Activated CD4-positive, alpha-beta T cell treated with anti-CD3 and anti-CD28 coated beads, Interleukin-2, amount 50 U/mL, for 16 hours (primary cell): ENCODE measurements at regions not wholly inside any gene's neighbourhood (a gene's known extent, or its start where the extent isn't known, plus 50 kb on each side); places are given as distances from the start of the nearest gene placed in this dataset.

Experiments
- DNase-seq: peaks from one replicate; pipeline ENCODE4 v3.0.0-alpha.2; 2020

DNA sequence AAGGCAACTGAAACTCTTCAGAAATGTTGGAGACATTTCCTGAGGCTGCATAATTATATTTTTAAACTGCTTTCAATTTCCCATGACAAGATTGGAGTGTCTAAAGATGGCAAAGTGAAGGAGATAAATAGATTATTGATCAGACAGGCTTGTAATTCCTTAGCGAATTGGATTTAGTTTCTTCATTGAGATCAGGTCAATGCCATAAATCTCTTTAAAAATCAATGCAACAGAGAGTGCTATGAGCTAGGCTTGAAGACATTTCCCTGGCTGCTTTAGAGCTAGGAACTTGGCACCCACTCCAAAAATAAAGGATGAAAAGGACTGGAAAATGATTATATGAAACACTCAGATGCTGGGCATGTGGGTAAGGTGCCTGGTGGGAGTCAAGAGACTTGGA is 828.4 kb downstream of the TLR4 start:
- no peak for DNase-seq

DNA sequence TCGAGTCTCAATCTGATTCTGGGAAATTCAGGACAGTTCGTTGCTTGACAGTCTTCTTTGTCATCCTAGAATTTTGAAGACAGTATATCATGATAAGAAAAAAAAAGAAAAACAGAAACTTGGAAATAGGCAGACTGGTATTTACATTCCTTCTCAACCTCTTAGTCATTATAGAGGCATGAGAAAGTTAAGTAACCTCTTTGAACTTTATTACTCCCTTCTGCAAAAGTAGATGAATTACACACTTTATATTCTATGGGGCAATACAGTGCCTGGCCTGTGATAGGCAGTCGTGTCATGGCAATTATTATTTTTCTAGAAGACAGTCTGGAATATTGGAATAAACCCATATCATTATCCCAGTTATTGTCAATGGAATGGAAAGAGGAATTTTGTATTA is 828.9 kb downstream of the TLR4 start:
- DNase-seq: no peak

DNA sequence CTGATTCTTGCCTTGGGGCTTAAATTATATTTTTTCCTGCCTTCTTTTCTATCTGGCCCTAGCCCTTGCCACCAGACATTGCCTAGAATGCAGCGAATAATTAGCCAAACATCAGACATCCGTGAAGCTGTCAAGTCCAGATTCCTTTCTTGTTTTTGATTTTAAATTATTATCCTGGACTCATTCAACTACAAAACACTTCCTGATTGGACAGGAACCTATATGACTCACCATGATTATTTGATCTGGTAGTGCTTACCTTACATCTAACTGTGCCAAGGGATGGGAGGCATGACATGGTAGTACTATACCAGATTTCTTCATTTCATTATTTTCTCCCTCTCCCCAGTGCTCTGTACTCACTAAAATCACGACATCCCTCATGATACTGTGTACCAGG is 829.6 kb downstream of the TLR4 start:
- DNase-seq: no peak

- no peak for DNase-seq
Observed at GRCh38 chr9:118536153-118536552, 832.0 kb downstream of the TLR4 start.

- no peak for DNase-seq
Observed at GRCh38 chr9:118538959-118539358, 830.3 kb downstream of the BRINP1 start.

DNA sequence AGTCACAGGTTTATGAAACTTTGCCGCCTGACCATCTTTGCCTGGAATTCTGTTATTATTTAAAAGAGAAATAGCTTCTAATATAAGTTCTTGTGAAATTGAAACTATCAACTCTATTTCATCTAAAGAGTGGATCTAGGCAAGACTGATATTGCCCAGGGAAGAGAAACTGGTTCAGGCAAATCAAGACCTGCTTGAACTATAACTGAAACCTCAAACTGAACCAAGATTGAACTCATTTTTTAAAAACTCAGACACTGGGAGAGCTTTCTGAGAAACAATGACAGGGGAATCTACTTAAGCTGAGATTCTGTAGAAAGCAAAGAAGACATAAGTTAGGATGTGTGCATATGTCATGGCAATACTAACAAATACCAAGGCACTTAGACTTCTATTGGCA is 815.8 kb downstream of the BRINP1 start:
- no peak for DNase-seq

GRCh38 chr9:118554987-118555386 is 814.2 kb downstream of the BRINP1 start:
- no peak for DNase-seq

DNA sequence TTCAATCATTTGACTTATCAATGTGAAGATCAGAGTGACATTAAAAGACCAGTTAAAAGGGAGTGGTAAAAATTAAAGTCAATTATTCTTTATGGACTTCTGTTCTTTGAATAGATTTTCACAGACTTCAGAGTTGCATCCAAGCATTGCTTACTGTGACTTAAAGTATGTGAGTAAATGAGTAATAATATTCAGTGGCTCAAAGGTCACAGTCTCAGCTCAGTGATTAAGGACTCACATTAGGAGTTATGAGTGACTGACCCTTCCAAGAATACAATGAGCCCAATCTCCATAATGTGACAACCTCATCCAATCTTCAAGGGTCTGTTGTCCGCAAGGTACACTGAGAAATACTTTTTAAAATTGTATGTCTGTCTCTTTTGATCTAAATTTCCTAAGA is 811.2 kb downstream of the BRINP1 start:
- no peak for DNase-seq

- DNase-seq: no peak
Observed at GRCh38 chr9:118558891-118559290, 810.3 kb downstream of the BRINP1 start.

DNA sequence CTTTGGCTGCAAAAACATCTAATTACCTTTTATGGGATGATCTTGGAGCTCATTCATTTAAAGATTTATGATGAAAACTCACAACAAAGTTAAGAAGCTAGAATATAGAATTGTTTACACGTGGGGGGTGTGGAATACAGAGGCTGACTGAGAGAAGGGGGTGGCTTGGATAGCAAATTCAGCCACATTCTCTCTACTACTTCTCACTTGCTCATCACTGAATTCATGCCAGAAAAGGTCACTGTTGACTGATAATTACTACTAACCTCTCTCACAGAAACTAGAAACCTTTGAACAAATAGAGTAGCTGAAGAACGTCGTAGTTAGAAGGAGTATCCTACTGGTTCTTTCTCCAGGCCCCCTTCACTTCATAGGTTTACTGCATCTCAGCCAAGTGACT is 808.2 kb downstream of the BRINP1 start:
- no peak for DNase-seq

DNA sequence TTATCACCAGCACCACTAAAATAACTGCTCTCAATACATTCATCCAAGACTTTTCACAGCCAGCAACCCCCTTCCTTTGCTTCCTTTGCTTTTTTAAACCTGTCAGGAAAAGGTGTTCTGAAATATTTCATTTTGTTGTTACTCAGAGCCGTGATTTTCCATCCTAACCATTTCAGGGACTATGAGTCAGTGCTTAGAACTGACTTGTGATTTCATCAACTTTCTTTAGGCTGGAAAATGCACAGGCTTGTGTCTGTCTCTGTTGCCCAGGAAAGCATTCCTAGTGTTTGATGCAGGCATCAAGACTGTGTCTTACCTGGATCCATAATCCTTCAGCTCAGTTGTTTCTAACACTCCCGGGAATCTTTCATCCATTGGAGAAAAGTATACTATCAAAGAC is 805.6 kb downstream of the BRINP1 start:
- DNase-seq: no peak

DNA sequence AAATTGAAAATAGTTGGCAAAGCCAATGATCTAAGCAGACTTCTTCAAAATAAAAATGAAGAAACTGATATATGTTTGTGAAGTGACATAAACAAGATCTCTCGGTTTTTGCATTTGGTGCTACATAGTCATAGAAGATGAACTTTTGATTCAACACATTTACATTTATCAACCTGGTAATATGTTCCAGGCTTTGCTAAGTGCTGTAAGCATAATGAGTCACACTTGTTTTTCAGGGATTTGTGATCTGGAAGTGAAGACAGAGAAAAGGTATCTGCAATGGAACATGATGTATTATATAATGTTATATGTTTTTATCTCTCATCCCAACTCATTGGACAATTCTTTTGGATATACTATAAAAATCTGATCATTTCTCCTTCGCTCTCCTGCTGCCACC is 801.4 kb downstream of the BRINP1 start:
- DNase-seq: no peak

GRCh38 chr9:118568704-118569103 is 800.5 kb downstream of the BRINP1 start:
- DNase-seq: no peak

GRCh38 chr9:118569148-118569547 is 800.1 kb downstream of the BRINP1 start:
- DNase-seq: no peak

DNA sequence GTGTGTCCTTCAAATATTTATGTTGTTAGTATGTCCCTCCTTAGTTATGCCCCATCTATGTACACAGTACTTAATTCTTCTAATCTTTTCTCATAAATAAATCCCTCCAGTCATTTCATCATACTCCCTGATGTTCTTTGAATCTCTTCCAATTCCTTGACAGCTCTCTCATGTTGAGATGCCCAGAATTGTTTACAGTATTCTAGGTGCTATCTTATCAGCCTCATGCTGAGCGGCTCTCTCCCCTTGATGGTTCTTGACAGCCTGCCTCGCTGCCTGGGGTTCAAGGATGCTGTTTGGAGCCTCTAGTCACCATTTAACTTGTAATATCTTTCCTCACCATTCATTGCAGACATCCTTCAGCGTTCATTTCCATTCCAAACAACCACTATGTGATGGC is 799.2 kb downstream of the BRINP1 start:
- no peak for DNase-seq

DNA sequence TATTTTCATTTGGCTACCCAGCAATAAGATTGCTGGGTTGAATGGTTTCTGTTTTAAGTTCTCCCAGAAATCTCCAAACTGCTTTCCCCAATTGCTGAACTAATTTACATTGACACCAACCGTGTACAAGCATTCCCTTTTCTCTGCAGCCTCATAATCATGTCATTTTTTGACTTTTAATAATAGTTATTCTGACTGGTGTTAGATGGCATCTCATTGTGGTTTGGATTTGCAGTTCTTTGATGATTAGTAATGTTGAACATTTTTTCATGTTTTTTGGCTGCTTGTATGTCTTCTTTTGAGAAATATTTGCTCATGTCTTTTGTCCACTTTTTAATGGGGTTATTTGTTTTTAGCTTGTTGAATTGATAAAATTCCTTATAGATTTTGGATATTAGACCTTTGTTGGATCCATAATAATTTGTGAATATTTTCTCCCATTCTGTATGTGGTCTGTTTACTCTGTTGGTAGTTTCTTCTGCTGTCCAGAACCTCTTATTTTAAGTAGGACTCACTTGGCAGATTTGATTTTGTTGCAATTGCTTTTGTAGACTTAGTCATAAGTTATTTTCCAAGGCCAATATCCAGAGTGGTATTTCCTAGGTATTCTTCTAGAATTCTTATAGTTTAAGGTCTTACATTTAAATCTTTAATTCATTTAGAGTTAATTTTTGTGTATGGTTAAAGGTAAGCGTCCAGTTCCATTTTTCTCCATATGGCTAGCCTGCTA is 793.7 kb downstream of the BRINP1 start:
- DNase-seq: no peak

DNA sequence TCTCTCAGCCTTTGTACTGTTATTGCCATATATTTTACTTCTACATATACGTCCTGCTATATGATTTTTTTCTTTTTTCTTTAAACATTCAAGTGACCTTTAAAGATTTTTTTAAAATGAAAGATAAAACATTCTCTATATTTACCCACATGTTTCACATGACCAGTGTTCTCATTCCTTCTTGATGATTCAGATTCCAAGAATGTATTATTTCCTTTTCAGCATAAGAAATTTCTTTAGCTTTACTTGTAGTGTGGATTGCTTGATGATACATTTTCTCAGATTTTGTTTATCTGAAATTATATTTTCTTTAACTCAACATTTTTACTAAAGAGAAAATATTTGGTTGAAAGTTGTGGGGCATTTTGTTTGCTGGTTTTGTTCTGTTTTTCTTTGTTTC is 792.1 kb downstream of the BRINP1 start:
- no peak for DNase-seq

DNA sequence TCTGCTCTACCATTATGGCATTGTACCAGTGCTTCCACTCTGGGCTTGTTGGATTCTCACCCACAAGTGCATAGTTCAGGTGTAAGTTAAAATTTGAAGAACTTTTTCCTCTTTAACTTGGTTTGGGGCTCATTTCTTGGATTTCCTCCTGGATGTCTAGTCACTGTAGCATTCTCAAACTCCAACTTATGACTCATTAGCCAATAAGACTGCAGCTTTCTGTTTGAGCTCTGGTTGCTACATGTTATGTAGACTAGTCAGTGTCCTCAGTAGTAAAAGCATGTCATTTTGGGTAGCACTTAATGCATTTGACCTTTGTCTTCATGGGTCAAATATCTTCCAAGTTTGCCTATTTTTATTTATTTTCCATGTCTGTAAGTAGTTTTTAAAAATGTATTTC is 790.8 kb downstream of the BRINP1 start:
- no peak for DNase-seq

- no peak for DNase-seq
Observed at GRCh38 chr9:118583414-118583813, 785.8 kb downstream of the BRINP1 start.

DNA sequence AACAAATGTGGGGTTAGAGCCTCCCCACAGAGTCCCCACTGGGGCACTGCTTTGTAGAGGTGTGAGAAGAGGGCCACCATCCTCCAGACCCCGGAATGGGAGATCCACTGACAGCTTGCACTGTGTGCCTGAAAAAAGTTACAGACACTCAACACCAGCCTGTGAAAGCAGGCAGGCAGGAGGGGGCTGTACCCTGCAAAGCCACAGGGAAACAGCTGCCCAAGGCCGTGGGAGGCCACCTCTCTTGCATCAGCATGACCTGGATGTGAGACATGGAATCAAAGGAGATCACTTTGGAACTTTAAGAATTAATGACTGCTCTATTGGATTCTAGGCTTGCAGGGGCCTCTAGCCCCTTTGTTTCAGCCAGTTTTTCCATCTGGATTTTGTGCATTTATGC is 782.3 kb downstream of the BRINP1 start:
- DNase-seq: no peak

GRCh38 chr9:118594428-118594827 is 774.8 kb downstream of the BRINP1 start:
- no peak for DNase-seq

- no peak for DNase-seq
Observed at GRCh38 chr9:118595719-118596305, 773.4 kb downstream of the BRINP1 start.

- no peak for DNase-seq
Observed at GRCh38 chr9:118596374-118597015, 772.7 kb downstream of the BRINP1 start.

DNA sequence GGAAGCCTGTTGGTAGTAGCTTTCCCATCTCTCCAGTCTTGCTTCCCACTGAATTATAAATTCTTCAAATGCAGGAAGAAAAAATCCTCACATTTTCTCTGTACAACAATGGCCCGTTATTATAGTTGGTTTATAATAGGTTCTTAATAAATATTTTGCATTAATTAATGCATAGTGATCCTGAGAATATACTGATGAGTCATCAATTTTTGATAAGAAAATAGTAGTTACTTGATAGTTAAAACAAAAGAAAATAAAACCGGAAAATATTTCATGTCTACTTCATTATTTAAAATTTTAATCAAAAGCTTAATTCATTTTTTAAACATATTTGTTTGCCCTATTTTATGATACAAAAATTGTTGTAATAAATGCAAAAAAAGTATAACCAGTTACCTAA is 762.6 kb downstream of the BRINP1 start:
- no peak for DNase-seq
